Omental fat pad (tissue), 3 donors: ENCODE measurements at regions not wholly inside any gene's neighbourhood (a gene's known extent, or its start where the extent isn't known, plus 50 kb on each side); places are given as distances from the start of the nearest gene placed in this dataset.

ENCODE experiments used
- ATAC-seq: fragments of 150-250 bp; one replicate; pipeline ENCODE4 v1.9.1; 2016; ENCODE audit warnings: mild to moderate bottlenecking, moderate library complexity; ENCODE audit not compliant: low FRiP score
- DNase-seq: peaks from one replicate; pipeline ENCODE4 v3.0.0-alpha.2; 2019; ENCODE audit warnings: low spot score
- TF ChIP-seq, protein P1 (sequence below), 3 donors: fragments of 450-650 bp; IDR thresholded peaks; one replicate each; pipeline ENCODE4 v1.5.1; 2016 to 2017; ENCODE audit warnings: antibody characterized with exemption in 3 of 3, mild to moderate bottlenecking in 3 of 3, moderate library complexity in 2 of 3

DNA sequence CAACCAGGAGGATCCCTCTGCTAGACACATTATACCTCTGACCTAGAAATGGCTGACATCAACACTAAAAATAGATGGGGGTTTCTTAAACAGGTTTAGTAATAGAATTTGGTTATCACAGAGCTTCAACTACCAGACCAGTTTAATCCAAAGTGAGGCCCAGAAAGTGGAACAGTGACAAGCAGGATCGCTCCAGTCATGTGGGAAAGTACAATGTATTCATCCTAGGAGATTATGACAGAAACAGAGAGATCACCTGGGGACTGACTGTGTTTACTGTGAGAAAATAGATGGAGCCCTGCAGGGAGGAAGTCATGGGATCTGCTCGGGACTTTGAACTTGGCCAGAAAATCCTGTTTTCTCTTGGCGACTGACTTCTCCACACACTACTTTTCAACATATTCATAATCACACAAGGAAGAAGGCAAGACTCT is 238.7 kb upstream of the SOX4 start:
- ATAC-seq (no peak), DNase-seq (no peak)
- TF ChIP-seq, protein P1, sequence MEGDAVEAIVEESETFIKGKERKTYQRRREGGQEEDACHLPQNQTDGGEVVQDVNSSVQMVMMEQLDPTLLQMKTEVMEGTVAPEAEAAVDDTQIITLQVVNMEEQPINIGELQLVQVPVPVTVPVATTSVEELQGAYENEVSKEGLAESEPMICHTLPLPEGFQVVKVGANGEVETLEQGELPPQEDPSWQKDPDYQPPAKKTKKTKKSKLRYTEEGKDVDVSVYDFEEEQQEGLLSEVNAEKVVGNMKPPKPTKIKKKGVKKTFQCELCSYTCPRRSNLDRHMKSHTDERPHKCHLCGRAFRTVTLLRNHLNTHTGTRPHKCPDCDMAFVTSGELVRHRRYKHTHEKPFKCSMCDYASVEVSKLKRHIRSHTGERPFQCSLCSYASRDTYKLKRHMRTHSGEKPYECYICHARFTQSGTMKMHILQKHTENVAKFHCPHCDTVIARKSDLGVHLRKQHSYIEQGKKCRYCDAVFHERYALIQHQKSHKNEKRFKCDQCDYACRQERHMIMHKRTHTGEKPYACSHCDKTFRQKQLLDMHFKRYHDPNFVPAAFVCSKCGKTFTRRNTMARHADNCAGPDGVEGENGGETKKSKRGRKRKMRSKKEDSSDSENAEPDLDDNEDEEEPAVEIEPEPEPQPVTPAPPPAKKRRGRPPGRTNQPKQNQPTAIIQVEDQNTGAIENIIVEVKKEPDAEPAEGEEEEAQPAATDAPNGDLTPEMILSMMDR (IDR thresholded peaks at IDR 0.05) = no peak

DNA sequence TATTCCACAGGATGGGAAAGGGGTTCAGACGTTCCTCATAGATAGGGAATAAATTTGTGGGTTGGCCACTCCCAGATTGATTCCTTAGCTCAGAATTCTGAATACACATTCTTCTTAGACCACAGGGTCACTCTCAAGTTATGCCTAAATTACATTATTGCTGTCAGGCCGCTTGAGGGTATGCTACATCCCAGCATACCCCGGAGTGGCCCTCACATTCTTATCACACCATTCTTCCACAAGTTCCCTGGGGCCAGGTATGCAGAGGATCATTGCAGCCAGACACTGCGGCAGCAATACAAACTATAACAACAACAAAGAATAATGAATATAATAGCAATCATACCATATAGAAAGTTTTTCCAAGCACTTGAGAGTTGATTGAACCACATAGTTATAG is 237.9 kb upstream of the SOX4 start:
- no peak for DNase-seq
- TF ChIP-seq, protein P1 (IDR thresholded peaks at IDR 0.05) = no peak
- ATAC-seq = no peak

DNA sequence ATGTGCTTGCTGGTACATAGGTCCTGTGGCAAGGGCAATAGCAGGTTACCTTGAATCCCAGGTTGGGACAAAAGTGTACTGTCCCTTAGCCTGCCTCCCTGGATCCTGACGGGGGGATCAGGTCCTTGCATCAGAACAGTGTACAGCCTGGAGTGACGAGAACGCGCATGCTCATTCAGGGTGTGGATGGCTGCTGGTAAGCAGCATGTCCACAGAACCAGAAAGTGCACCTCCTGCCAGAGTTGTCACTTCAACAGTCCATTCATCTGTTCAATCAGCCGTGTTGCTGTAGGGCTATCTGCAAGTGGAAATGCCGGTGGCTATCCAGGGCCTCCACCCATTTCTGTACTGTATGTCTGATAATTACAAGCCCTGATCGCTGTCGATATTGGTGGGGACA is 236.3 kb upstream of the SOX4 start:
- TF ChIP-seq, protein P1 (IDR thresholded peaks at IDR 0.05) = no peak
- ATAC-seq (no peak), DNase-seq (no peak)

DNA sequence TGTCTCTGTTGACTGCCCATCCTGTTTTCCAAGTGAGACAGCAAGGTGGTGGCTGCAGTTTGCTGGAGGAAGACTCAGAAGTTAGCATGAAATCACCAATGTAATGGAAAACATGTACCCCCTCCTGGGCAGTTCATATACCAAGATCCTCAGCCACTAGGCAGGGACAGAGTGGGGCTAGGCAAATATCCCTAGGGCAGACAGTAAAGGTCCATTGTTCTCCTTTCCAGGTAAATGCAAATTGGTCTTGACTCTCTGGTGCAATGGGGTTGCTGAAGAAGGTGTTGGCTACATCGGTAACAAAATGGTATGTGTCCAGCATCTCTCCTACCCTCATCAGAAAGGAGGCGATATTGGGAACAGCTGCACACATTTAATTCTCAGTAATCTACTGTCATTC is 233.6 kb upstream of the SOX4 start:
- TF ChIP-seq, protein P1 (IDR thresholded peaks at IDR 0.05) = no peak
- no peak for DNase-seq
- no peak for ATAC-seq

DNA sequence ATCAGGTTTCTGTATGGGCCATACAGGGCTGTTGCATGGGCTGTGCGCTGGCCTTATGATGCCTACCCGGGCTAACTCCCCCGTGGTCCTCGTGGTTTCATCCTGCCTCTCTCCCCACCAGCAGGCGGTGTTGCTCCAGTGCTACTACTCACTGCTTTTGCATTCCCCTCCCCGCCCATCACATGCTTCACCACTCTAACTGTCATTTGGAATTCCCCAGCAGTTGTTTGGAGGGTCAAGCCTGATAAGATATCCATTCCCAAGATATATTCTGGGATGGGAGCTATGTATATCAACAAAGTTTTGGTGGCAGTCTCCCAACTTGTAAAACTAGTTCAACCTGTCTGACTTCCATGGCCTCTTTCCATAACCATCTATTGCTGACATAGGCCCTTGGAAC is 233.2 kb upstream of the SOX4 start:
- no peak for DNase-seq
- ATAC-seq = no peak
- TF ChIP-seq, protein P1 (IDR thresholded peaks at IDR 0.05) = no peak

DNA sequence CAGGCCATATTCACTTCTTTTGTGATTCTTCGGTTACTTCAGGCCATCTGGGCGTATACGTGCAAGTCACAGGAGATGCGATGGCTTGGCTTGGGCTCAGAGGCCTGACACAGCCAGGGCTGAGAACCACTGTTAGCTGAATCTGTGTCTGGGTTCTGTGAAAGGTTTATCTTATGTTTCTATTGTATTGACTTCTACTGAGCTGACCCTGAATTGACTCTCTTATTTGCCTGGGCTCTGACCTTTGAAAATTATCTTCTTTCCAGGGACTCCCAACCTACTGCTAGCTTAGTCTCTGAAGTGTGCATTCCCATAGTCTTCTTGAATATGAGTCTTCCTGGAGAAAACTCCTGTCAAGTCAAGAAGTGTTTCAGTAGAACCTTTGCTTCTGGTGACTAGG is 226.4 kb upstream of the SOX4 start:
- ATAC-seq (no peak), DNase-seq (no peak)
- TF ChIP-seq, protein P1 (IDR thresholded peaks at IDR 0.05) = no peak

DNA sequence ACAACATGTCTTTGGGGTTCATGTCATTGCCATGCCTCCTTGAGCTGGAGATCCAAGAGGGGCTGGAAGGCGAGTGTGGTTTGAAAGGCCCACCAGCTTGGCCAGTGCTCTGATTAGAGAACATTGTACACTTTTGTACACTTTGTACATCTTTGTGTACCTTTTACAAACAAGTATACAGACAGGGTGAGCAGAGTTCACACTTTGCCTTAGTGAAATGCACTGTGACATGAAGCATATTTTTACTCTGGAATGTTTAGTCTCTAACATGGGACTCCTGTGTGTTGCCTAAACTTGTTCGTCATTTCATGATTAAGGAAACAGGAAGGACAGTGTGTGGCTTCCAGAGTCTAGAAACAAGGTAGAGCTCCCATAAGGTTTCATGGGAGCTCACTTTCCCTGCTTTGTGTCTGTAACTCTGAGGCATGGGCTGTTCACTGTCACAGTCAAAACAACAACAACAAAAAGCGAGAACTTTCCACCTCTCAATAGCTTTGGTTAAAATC is 225.8 kb upstream of the SOX4 start:
- TF ChIP-seq, protein P1 (IDR thresholded peaks at IDR 0.05) = no peak
- DNase-seq = no peak
- ATAC-seq = no peak
